ENCODE measurements at regions not wholly inside any gene's neighbourhood (a gene's known extent, or its start where the extent isn't known, plus 50 kb on each side); places are given as distances from the start of the nearest gene placed in this dataset.

DNA sequence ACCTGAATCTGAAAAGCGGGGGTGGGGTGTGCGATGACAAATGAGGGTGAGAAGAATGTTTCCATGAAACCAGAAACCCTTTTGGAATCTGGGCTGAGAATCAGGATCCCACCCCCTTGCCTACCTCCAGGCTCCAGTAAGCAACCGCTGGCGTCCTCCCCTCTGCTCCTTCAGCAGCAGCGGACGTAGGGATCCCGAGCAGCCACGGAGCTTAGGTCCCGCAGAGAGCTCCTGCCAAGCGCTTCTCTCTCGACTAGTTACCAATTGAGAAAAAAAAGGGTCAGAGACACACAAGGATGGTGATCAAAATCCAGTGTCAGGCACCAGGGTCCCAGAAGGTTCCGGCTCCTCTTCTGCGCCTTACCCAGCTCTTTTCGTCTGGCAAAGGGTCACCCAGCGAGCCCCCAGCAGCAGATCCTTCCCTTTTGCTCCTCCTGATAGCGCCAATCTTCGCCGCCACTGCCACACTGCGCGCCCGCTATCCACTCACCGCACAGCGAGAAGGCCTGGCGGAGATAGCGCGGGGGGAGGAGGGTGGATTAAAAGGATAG lies 733.5 kb downstream of the ZWINT start:
- TF ChIP-seq POLR2AphosphoS5 (IDR thresholded peaks at IDR 0.05; ENCODE audit: low read depth, low read length) (no peak), TAF1 (IDR thresholded peaks at IDR 0.05; ENCODE audit: borderline replicate concordance, insufficient read depth, low read length) (no peak), FOXP2 (optimal IDR thresholded peaks at IDR 0.05; ENCODE audit: borderline replicate concordance, extremely low read depth, extremely low read length, insufficient read depth) (no peak), SIN3A (IDR thresholded peaks at IDR 0.05; ENCODE audit: borderline replicate concordance, insufficient read depth, low read length) (no peak)
- TF ChIP-seq, protein P1, sequence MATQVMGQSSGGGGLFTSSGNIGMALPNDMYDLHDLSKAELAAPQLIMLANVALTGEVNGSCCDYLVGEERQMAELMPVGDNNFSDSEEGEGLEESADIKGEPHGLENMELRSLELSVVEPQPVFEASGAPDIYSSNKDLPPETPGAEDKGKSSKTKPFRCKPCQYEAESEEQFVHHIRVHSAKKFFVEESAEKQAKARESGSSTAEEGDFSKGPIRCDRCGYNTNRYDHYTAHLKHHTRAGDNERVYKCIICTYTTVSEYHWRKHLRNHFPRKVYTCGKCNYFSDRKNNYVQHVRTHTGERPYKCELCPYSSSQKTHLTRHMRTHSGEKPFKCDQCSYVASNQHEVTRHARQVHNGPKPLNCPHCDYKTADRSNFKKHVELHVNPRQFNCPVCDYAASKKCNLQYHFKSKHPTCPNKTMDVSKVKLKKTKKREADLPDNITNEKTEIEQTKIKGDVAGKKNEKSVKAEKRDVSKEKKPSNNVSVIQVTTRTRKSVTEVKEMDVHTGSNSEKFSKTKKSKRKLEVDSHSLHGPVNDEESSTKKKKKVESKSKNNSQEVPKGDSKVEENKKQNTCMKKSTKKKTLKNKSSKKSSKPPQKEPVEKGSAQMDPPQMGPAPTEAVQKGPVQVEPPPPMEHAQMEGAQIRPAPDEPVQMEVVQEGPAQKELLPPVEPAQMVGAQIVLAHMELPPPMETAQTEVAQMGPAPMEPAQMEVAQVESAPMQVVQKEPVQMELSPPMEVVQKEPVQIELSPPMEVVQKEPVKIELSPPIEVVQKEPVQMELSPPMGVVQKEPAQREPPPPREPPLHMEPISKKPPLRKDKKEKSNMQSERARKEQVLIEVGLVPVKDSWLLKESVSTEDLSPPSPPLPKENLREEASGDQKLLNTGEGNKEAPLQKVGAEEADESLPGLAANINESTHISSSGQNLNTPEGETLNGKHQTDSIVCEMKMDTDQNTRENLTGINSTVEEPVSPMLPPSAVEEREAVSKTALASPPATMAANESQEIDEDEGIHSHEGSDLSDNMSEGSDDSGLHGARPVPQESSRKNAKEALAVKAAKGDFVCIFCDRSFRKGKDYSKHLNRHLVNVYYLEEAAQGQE (IDR thresholded peaks at IDR 0.05; ENCODE audit: insufficient read depth in 1 of 2, low read depth in 2 of 2, low read length in 2 of 2): no peak
